Gastroesophageal sphincter (tissue), 3 donors: ENCODE measurements at regions not wholly inside any gene's neighbourhood (a gene's known extent, or its start where the extent isn't known, plus 50 kb on each side); places are given as distances from the start of the nearest gene placed in this dataset.

Experiments used
- CTCF ChIP-seq, 4 experiments: fragments of 200-600 bp in 2 of 4; fragments of 450-650 bp in 2 of 4; sonication (generic) in 1 of 4; IDR thresholded peaks; one replicate each; pipeline ENCODE4 v1.5.1; 2017 to 2019; ENCODE audit warnings: antibody characterized with exemption in 4 of 4, mild to moderate bottlenecking in 2 of 4, moderate library complexity in 2 of 4
- EP300 ChIP-seq: sonication (generic); formaldehyde crosslinking; IDR thresholded peaks from one replicate; pipeline ENCODE4 v1.6.1; 2017; ENCODE audit warnings: antibody characterized with exemption, mild to moderate bottlenecking
- POLR2A ChIP-seq, 2 donors: fragments of 450-650 bp; IDR thresholded peaks; one replicate each; pipeline ENCODE4 v1.6.1; 2017; ENCODE audit warnings: antibody characterized with exemption in 2 of 2, mild to moderate bottlenecking in 2 of 2, moderate library complexity in 1 of 2
- POLR2AphosphoS5 ChIP-seq: sonication (generic); formaldehyde crosslinking; IDR thresholded peaks from one replicate; pipeline ENCODE4 v1.6.1; 2017; ENCODE audit warnings: antibody characterized with exemption

DNA sequence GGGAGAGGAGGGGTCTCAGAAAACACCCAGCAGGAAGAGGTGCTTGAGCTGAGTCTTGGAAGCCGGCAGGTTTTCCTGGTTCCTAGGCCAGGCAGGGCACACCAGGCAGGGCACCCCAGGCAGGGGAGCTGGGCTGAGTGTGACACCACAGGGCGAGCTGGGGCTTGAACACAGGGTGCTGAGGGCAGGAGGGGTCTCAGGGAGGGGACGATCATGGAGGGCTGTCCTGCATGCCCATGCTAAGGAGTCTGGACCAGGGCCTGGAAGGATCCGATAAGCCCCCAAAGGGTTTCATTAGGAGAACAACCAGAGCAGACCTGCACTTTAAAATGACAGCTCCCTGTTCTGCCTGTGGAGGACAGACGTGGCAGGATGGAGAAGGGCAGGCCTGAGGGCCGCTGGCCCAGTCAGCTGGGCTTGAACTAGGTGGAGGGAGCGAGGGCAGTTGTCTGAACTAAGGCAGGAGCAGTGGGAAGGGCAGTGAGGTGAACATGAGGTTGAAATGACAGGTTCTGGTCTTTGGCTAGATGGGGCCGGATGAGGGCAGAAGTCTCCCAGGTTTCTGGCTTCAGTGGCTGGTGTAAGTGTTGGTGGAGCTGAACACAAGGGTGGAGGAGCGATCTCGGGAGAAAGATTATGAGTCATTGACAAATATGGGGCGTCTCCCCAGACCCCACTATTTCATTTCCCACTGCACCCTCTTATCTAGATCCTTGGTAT lies 171.0 kb upstream of the PZP start:
- TF ChIP-seq CTCF (IDR thresholded peaks at IDR 0.05) = no peak
- no peak for TF ChIP-seq POLR2A (IDR thresholded peaks at IDR 0.05)
- TF ChIP-seq EP300 = no peak
- TF ChIP-seq POLR2AphosphoS5 = no peak
